Breast epithelium (tissue), 4 donors: ENCODE measurements at regions not wholly inside any gene's neighbourhood (a gene's known extent, or its start where the extent isn't known, plus 50 kb on each side); places are given as distances from the start of the nearest gene placed in this dataset.

Experiments
- DNase-seq, 2 donors: peaks; one replicate each; pipeline ENCODE4 v3.0.0-alpha.2; 2019; ENCODE audit warnings: low spot score in 2 of 2
- H3K27ac ChIP-seq, 2 donors: fragments of 200-600 bp; sonication (generic) in 1 of 2; one replicate each; pipeline ENCODE4 v1.5.1; 2016 to 2019; ENCODE audit warnings: mild to moderate bottlenecking in 1 of 2
- H3K27me3 ChIP-seq, 2 donors: fragments of 200-600 bp; sonication (generic) in 1 of 2; one replicate each; pipeline versions ENCODE4 v1.5.1 to v1.6.0; 2017 to 2019; ENCODE audit warnings: control low read depth in 1 of 2, mild to moderate bottlenecking in 1 of 2
- H3K36me3 ChIP-seq: fragments of 200-600 bp; one replicate; pipeline ENCODE4 v1.5.1; 2019
- H3K4me1 ChIP-seq, 2 donors: fragments of 200-600 bp; sonication (generic); one replicate each; pipeline ENCODE4 v1.5.1; 2016 to 2019; ENCODE audit warnings: control low read depth in 1 of 2
- H3K4me3 ChIP-seq, 3 donors: fragments of 200-600 bp; sonication (generic); 1 replicate in 2 of 3; 2 replicates in 1 of 3; pipeline ENCODE4 v1.5.1; 2016 to 2019; ENCODE audit warnings: mild to moderate bottlenecking in 3 of 3, moderate library complexity in 2 of 3
- H3K9me3 ChIP-seq, 2 donors: fragments of 200-600 bp; sonication (generic) in 1 of 2; one replicate each; pipeline ENCODE4 v1.5.1; 2016 to 2019; ENCODE audit warnings: control low read depth in 1 of 2
- POLR2A ChIP-seq: fragments of 450-650 bp; IDR thresholded peaks from one replicate; pipeline ENCODE4 v1.6.1; 2016; ENCODE audit warnings: antibody characterized with exemption, mild to moderate bottlenecking, moderate library complexity
- POLR2AphosphoS5 ChIP-seq, 3 donors: sonication (generic); formaldehyde crosslinking; IDR thresholded peaks; one replicate each; pipeline ENCODE4 v1.6.1; 2017; ENCODE audit warnings: antibody characterized with exemption in 3 of 3
- intact Hi-C: fragments of 100-400 bp; cut with DNase I; formaldehyde crosslinking; loops from one replicate; pipeline ENCODE4 v1.15.1; 2023; ENCODE audit warnings: low total_unique reads
- TF ChIP-seq, protein P1 (sequence below), 3 donors: fragments of 450-650 bp; IDR thresholded peaks; one replicate each; pipeline ENCODE4 v1.5.1; 2016 to 2017; ENCODE audit warnings: antibody characterized with exemption in 3 of 3, mild to moderate bottlenecking in 3 of 3, moderate library complexity in 3 of 3

DNA sequence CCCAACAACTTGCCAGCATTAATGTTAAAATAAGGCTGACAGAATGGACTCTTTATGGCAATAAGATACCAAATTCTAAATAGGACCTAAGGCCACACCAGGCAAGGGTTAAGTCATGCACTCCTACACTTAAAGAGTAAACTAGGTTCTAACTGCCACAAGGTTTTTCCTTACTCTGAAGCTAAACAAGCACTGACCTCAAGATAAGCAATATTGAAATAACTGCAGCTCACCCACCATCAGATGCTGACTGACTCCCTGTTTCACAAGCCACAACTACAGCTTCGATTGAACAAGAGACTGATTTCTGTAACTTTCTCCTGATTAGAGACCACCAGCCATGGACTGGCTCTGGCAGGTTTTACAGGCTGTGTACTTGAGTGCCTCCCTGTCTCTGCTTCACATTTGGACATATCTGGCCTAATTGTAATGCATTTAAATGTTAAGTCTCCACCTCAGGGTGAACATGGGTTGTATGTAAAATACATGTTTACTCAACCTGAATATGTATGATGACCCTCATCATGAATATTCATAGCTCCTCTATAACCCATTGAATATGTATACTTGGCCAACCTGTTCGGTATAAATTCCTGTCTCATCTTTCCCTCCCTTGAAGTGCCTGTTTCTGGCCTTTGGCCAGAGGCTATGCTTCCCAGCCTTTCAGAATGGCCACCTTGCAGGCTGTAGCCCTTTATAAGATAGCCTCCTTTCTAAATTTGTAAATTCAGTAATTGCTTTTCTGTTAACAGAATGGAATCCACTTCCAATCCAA is 70.5 kb upstream of the DAAM1 start:
- DNase-seq = no peak
- Histone ChIP-seq H3K27ac (no peak overlapping the region), H3K27me3 (no peaks in the 10 kb centered on the region), H3K9me3 (no peaks in the 10 kb centered on the region), H3K36me3 (no peaks in the 10 kb centered on the region), H3K4me1 (no peaks in the 10 kb centered on the region), H3K4me3 (no peak overlapping the region)
- intact Hi-C loops = no loop called here
- TF ChIP-seq, protein P1, sequence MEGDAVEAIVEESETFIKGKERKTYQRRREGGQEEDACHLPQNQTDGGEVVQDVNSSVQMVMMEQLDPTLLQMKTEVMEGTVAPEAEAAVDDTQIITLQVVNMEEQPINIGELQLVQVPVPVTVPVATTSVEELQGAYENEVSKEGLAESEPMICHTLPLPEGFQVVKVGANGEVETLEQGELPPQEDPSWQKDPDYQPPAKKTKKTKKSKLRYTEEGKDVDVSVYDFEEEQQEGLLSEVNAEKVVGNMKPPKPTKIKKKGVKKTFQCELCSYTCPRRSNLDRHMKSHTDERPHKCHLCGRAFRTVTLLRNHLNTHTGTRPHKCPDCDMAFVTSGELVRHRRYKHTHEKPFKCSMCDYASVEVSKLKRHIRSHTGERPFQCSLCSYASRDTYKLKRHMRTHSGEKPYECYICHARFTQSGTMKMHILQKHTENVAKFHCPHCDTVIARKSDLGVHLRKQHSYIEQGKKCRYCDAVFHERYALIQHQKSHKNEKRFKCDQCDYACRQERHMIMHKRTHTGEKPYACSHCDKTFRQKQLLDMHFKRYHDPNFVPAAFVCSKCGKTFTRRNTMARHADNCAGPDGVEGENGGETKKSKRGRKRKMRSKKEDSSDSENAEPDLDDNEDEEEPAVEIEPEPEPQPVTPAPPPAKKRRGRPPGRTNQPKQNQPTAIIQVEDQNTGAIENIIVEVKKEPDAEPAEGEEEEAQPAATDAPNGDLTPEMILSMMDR (IDR thresholded peaks at IDR 0.05) = no peak
- TF ChIP-seq POLR2A = no peak
- TF ChIP-seq POLR2AphosphoS5 (IDR thresholded peaks at IDR 0.05) = no peak

DNA sequence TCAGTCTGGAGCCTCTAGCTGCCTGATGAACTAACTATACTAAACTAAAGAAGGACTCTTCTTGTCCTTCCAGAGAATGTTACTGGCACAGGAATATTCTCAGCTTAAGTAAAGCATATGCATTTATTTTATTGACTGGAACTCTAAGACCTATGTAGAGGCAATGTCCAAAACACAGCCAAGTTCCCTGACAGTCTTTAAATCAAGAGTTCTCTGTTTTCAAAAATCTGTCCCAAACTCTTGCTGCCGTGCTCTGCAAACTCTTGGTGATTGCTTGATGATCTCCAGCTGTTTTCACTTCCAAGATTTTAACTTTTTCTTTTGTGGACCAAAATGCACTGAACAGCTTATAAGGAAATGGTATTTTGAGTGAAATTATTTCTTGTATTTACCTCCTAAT is 67.5 kb upstream of the DAAM1 start:
- no peak overlapping the region for H3K4me3 ChIP-seq
- TF ChIP-seq POLR2AphosphoS5 (IDR thresholded peaks at IDR 0.05) = no peak
- no peaks in the 10 kb centered on the region for H3K9me3 ChIP-seq
- H3K36me3 ChIP-seq = no peaks in the 10 kb centered on the region
- no peaks in the 10 kb centered on the region for H3K27me3 ChIP-seq
- no peaks in the 10 kb centered on the region for H3K4me1 ChIP-seq
- no peak for DNase-seq
- intact Hi-C loops = no loop called here
- no peak overlapping the region for H3K27ac ChIP-seq

DNA sequence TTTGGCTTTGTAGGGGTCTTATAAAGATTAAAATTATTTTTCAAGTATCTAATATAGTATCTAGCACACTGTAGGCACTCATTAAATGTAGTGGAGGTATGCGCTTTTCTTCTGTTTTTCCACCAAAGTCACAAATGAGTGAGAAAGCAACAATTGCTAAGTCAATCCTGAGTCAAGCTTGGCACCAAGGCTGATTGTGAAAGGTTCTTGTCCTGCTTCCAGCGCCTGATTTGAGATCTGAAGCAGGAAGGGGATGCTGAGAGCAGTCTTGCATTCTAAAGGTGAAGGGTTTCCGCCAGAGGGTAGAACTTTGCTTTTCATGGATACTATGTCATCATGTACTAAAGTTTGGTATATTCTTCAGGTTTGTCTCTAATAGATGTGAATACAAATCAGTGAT is 64.9 kb upstream of the DAAM1 start:
- TF ChIP-seq, protein P1 (IDR thresholded peaks at IDR 0.05) = no peak
- TF ChIP-seq POLR2A (no peak), POLR2AphosphoS5 (IDR thresholded peaks at IDR 0.05) (no peak)
- Histone ChIP-seq H3K36me3 (no peaks in the 10 kb centered on the region), H3K27me3 (no peaks in the 10 kb centered on the region), H3K4me3 (no peak overlapping the region), H3K27ac (no peak overlapping the region), H3K4me1 (no peaks in the 10 kb centered on the region), H3K9me3 (no peaks in the 10 kb centered on the region)
- intact Hi-C loops = no loop called here
- DNase-seq = no peak

DNA sequence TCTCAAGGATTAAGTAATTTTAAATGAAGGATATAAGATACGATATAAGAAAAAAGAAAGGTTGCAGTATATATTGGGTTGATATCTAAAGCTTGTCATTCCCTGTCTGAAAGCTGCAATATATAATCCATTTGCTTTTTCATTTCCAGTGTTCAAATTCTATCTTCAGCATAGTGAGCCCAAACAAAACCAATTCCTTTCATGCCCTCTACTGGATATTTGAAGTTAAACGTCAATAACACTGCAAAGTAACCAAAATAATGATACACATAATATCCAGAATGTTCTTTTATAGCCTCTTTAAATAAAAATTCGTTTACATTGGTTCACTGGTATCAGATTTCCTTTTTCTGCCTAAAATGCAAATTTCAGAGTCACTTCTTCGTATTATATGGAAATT is 64.5 kb upstream of the DAAM1 start:
- H3K9me3 ChIP-seq = no peaks in the 10 kb centered on the region
- H3K4me1 ChIP-seq = no peaks in the 10 kb centered on the region
- no peak overlapping the region for H3K27ac ChIP-seq
- H3K27me3 ChIP-seq = no peaks in the 10 kb centered on the region
- no peaks in the 10 kb centered on the region for H3K36me3 ChIP-seq
- TF ChIP-seq, protein P1 (IDR thresholded peaks at IDR 0.05) = no peak
- TF ChIP-seq POLR2AphosphoS5 (IDR thresholded peaks at IDR 0.05) (no peak), POLR2A (no peak)
- no peak overlapping the region for H3K4me3 ChIP-seq
- intact Hi-C loops = no loop called here
- no peak for DNase-seq

DNA sequence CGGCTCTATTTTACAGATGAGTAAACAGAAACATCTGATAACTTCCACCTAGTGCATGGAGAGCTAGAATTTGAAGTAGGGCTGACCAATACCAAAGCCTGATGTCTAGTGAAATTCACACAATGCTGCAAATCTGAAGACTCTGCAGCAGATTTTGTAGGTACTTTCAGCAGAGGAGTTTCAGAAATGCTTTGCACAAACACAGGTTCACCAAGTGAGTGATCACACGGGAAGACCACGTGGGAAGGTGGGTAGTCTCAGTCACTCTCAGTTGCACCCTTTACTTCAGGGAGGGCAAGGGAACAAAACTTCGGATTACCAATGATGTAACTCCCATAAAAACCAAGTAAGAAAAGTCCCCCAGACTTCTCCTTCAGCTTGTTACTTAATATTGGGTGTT is 63.3 kb upstream of the DAAM1 start:
- H3K27me3 ChIP-seq = no peaks in the 10 kb centered on the region
- no peak for TF ChIP-seq POLR2A
- TF ChIP-seq, protein P1 (IDR thresholded peaks at IDR 0.05) = no peak
- TF ChIP-seq POLR2AphosphoS5 (IDR thresholded peaks at IDR 0.05) = no peak
- no peak for DNase-seq
- H3K9me3 ChIP-seq = no peaks in the 10 kb centered on the region
- no peaks in the 10 kb centered on the region for H3K4me1 ChIP-seq
- H3K4me3 ChIP-seq = no peak overlapping the region
- intact Hi-C loops = loop anchor here (5.0 kb wide), 1 partner anchor 317 kb away; no protein-coding TSS in a partner anchor
- H3K36me3 ChIP-seq = no peaks in the 10 kb centered on the region
- no peak overlapping the region for H3K27ac ChIP-seq
